ENCODE measurements at regions not wholly inside any gene's neighbourhood (a gene's known extent, or its start where the extent isn't known, plus 50 kb on each side); places are given as distances from the start of the nearest gene placed in this dataset.

- no peak for TF ChIP-seq CTCF (IDR thresholded peaks at IDR 0.05; ENCODE audit: poor library complexity)
- TF ChIP-seq EZH2 (IDR thresholded peaks at IDR 0.05; ENCODE audit: borderline replicate concordance), result no peak
- no peak for TF ChIP-seq EZH2phosphoT487 (IDR thresholded peaks at IDR 0.05; ENCODE audit: low read depth, severe bottlenecking, unreplicated experiment)
Observed at GRCh38 chr13:105595471-105595870, 940.0 kb downstream of the EFNB2 start.

Data from hepatocyte (in vitro differentiated cells).